ENCODE measurements at regions not wholly inside any gene's neighbourhood (a gene's known extent, or its start where the extent isn't known, plus 50 kb on each side); places are given as distances from the start of the nearest gene placed in this dataset.
A peak's percentile ranks its signal among the peaks of the same experiment; 100 is the strongest.

DNA sequence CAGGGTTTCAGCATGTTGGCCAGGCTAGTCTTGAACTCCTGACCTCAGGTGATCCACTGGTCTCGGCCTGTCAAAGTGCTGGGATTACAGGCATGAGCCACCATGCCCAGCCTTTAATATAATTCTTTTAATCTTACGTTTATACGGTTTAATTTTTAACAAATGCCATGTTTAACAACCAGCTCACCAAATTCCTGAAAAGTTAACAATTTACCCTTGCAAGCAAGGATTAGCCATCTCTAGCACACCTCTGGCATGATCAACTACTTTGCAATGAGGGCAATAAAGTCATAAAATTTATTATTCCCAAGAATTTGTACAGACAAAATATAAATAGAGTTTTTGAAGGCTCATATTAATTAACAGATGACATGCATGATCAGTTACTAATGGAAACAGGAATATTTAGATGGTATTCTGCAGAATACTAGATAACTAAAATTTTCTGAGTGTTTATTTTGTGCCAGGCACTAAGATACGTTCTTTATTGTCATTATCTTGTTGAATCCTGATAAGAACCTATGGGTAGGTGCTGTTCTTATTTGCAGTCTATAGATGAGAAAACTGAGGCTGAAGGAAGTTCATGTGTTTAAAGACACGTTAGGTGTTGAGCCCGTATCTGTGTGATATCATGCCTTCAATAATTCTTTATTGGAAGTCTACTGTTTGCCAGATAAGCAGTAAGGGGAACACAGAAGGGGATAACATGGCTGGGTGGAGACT is 190.1 kb downstream of the CDCA7 start:
- no peak for DNase-seq (ENCODE audit: low read depth)
- Histone ChIP-seq H3K36me3 (ENCODE audit: control insufficient read depth, insufficient read depth, low read length) (no peaks in the 10 kb centered on the region), H3K4me3 (ENCODE audit: low read depth, low read length) (no peak overlapping the region), H3K27me3 (ENCODE audit: control insufficient read depth, insufficient read depth, low read length) (peaks cover 5% of the 10 kb centered on the region)
- FAIRE-seq, result no peak
- TF ChIP-seq, protein P1, sequence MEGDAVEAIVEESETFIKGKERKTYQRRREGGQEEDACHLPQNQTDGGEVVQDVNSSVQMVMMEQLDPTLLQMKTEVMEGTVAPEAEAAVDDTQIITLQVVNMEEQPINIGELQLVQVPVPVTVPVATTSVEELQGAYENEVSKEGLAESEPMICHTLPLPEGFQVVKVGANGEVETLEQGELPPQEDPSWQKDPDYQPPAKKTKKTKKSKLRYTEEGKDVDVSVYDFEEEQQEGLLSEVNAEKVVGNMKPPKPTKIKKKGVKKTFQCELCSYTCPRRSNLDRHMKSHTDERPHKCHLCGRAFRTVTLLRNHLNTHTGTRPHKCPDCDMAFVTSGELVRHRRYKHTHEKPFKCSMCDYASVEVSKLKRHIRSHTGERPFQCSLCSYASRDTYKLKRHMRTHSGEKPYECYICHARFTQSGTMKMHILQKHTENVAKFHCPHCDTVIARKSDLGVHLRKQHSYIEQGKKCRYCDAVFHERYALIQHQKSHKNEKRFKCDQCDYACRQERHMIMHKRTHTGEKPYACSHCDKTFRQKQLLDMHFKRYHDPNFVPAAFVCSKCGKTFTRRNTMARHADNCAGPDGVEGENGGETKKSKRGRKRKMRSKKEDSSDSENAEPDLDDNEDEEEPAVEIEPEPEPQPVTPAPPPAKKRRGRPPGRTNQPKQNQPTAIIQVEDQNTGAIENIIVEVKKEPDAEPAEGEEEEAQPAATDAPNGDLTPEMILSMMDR (IDR thresholded peaks at IDR 0.05; ENCODE audit: insufficient read depth, low read length, severe bottlenecking), result no peak

DNA sequence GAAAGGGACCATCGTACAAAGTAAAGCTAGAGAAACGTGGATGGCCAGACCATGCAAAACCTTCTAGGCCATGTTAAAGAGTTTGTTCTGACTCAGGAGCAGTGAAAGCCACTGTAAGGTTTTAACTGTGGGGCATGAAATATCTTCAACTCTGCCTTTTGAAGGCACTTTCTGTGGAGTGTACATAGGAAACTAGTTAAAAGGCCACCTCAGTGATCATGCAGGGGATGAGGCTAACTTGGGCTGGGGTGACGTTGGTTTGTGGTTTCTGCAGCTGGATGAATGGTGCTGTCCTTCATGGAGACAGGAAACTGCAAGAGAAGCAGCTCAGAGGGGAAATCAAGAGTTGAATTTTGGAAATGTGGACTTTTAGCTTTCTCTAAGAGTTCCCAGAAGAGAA is 190.7 kb downstream of the CDCA7 start:
- DNase-seq (ENCODE audit: low read depth) (no peak), FAIRE-seq (no peak)
- no peaks in the 10 kb centered on the region for H3K36me3 ChIP-seq (ENCODE audit: control insufficient read depth, insufficient read depth, low read length)
- H3K4me3 ChIP-seq (ENCODE audit: low read depth, low read length), result no peak overlapping the region
- H3K27me3 ChIP-seq (ENCODE audit: control insufficient read depth, insufficient read depth, low read length), result peaks cover 5% of the 10 kb centered on the region
- TF ChIP-seq, protein P1 (IDR thresholded peaks at IDR 0.05; ENCODE audit: insufficient read depth, low read length, severe bottlenecking), result no peak

DNA sequence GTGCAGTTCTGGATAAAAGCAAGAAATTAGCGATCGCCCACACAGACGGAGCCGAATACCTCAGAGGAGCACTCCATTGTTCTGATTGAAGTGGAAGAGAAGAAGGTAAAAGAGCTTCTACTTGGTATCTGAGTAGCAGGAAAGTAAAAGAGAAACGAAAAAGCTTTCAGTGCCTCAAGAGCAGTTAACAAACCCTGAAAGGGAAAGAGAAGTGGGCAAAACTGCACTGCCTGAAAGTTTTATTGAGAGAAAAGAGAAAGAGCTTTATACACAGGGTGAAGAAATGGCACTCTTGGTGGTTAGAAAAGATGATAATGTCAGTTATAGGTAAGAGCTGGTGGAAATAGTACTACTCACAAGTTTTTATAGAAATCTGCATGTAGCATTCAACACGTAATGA is 192.8 kb downstream of the CDCA7 start:
- DNase-seq (ENCODE audit: low read depth) (no peak), FAIRE-seq (no peak)
- no peaks in the 10 kb centered on the region for H3K36me3 ChIP-seq (ENCODE audit: control insufficient read depth, insufficient read depth, low read length)
- H3K4me3 ChIP-seq (ENCODE audit: low read depth, low read length), result no peak overlapping the region
- peaks cover 5% of the 10 kb centered on the region for H3K27me3 ChIP-seq (ENCODE audit: control insufficient read depth, insufficient read depth, low read length)
- TF ChIP-seq, protein P1 (IDR thresholded peaks at IDR 0.05; ENCODE audit: insufficient read depth, low read length, severe bottlenecking), result no peak

DNA sequence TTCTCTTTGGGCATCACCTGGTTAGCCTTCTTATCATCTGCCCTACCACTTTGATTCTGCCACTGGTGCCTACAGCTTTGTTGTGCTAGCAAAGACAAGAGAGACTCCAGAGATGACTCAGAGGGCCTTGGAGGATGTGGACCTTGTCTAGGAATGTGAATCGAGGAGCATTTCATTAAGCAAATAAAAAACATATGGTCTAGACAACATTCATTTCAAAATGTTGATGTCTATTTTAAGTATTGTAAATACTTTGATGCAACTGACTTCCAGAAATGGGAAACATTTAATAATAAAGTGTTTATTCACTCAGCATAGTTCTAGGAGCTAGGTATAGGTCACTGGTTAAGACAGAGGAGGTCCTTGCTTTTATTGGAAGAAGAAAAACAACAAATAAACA is 195.5 kb downstream of the CDCA7 start:
- DNase-seq (ENCODE audit: low read depth) (peak; percentile 53), FAIRE-seq (no peak)
- TF ChIP-seq, protein P1 (IDR thresholded peaks at IDR 0.05; ENCODE audit: insufficient read depth, low read length, severe bottlenecking), result no peak
- H3K27me3 ChIP-seq (ENCODE audit: control insufficient read depth, insufficient read depth, low read length), result peaks cover 5% of the 10 kb centered on the region
- no peak overlapping the region for H3K4me3 ChIP-seq (ENCODE audit: low read depth, low read length)
- H3K36me3 ChIP-seq (ENCODE audit: control insufficient read depth, insufficient read depth, low read length), result no peaks in the 10 kb centered on the region

DNA sequence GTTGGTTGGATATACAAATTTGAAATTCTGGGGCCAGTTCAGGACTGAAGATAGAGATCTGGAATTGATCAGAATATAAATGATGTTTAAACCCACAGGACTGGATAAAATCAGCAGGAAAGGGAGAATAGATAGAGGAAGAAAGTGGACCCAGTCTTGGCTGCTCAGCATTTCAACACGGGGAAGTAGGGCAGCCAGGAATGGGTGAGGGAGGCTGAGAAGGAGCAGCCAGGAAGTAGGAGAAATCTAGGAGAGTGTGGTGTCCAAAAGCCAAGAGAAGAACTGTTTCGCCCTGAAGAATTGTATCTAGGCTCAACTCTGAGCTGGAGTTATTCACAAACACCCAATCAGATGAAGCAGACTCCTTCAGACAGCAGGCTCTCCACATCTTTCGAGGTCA is 197.9 kb downstream of the CDCA7 start:
- no peak for FAIRE-seq
- TF ChIP-seq, protein P1 (IDR thresholded peaks at IDR 0.05; ENCODE audit: insufficient read depth, low read length, severe bottlenecking), result no peak
- H3K27me3 ChIP-seq (ENCODE audit: control insufficient read depth, insufficient read depth, low read length), result peaks cover 8% of the 10 kb centered on the region
- H3K4me3 ChIP-seq (ENCODE audit: low read depth, low read length), result no peak overlapping the region
- no peaks in the 10 kb centered on the region for H3K36me3 ChIP-seq (ENCODE audit: control insufficient read depth, insufficient read depth, low read length)
- DNase-seq (ENCODE audit: low read depth), result no peak

DNA sequence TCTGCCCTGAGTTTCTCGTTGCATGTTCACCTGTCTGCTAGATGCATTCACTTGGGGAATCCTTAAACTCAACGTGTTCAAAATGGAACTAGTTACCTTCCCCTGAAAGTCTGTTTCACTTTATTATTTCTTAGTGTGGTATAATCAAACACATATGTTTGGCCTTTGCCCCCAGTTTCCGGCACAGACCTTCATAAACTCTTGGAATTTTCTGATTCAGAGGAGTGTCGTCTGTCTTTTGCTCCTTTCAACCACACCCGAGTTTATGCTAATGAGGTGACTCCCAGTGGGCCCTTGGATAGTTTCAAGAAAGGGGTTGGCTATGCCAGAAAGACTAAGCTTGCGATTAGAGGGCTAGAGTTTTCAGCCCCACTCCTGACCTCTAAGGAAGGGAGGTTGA is 198.9 kb downstream of the CDCA7 start:
- H3K36me3 ChIP-seq (ENCODE audit: control insufficient read depth, insufficient read depth, low read length), result no peaks in the 10 kb centered on the region
- TF ChIP-seq, protein P1 (IDR thresholded peaks at IDR 0.05; ENCODE audit: insufficient read depth, low read length, severe bottlenecking), result no peak
- no peak for DNase-seq (ENCODE audit: low read depth)
- H3K4me3 ChIP-seq (ENCODE audit: low read depth, low read length), result no peak overlapping the region
- H3K27me3 ChIP-seq (ENCODE audit: control insufficient read depth, insufficient read depth, low read length), result peaks cover 10% of the 10 kb centered on the region
- FAIRE-seq, result no peak

Measured in bronchial epithelial cell (primary cell).